ENCODE measurements at regions not wholly inside any gene's neighbourhood (a gene's known extent, or its start where the extent isn't known, plus 50 kb on each side); places are given as distances from the start of the nearest gene placed in this dataset.

DNA sequence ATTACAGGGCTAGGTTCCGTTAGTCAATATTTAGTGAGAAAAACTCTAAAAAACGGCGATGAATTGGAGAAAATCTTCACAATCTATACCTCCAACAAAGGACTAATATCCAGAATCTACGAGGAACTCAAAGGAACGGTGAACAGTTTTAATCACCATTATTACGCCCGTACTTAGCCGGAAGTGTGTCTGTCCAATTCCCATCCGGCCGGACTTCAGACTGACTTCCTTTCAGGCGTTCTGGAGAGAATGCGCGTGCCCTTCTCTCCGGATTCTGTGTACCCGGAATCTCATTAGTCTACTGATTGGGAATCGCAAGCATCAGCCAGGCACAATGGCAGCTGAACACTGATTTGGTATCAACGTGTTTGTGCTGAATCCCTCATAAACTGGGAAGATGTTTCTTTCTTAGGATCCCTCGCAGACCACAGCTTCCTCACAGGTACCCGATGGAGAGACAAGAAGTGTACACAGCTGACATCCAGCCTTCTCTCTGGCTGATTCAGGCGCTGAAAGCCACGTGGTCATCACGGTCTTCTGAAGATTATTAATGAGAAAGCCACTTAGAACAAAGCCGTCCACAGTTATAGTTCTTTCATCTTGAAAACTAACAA lies 239.9 kb downstream of the ZNF516 start:
- in situ Hi-C loops (cut with MboI; ENCODE audit: low sequenced_read_pairs) = no loop called here

DNA sequence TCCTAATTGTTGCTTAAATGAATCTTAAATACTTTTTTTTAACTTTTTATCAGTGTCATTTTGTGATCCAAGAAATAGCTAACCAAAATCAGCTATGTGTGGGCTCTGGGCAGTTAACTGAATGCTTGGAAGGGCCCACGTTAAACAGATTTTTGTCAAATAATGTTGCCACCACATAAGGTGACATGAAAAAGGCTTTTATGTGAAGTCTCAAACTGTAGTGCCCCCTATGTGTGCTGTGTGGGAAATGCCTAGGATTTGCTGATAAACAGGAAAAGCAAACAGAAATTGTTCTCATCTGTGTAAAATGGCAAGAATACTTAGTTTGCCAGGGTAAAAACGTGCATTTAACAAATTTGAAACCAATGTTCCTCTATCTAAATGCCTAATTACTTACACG lies 242.2 kb downstream of the ZNF516 start:
- in situ Hi-C loops (cut with MboI; ENCODE audit: low sequenced_read_pairs) = no loop called here

DNA sequence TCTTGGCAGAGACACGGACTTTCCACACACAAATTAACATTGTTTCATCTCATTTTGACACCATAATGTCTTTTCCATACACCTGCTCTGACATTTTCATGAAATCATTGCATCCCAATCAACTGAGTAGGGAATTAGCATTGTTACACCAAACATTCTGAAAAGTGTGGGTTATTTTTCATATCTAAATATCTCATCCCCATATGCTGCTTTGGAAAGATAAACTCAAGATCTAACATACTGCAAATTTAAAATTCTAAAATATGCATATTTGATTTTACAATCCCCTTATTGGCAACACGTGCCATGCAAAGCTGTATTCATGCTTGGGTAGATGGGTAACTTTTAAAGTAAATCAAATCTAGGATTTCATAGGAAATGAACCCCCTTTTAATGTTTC lies 242.9 kb downstream of the ZNF516 start:
- in situ Hi-C loops (cut with MboI; ENCODE audit: low sequenced_read_pairs) = no loop called here

DNA sequence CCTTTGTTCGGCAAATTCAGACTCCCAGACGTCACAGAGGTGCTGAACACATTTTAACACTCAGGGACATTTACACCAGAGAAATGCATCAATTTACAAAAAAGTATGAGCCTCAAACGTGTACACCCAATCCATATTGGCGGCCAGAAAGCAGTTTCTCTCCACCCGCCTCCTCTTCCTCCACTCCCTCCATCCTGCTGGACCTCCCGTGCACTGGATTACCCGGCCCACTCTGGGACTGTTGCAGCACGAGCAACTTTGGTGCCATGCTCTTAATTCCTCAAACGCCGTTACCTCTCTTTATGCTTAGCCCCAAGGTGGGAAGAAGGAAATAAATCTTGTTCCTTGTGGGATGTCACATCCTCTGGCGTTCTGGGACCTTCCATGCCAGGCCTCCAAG lies 243.4 kb downstream of the ZNF516 start:
- in situ Hi-C loops (cut with MboI; ENCODE audit: low sequenced_read_pairs) = no loop called here

DNA sequence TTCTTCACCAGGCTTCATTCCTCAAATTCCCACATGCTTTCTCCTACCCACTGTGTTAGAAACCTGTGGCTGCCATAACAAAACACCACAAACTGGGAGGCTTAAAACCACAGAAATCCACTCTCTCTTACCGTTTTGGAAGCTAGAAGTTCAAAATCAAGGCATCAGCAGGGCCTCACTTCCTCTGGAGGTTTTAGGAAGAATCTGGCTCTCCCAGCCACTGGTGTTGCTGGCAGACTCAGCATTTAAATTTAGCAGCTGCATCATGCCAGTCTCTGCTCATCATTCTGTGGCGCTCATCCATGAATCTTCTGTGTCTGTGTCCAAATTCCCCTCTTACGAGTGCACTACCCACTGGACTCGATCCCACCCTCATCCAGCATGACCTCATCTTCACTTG lies 248.5 kb downstream of the ZNF516 start:
- in situ Hi-C loops (cut with MboI; ENCODE audit: low sequenced_read_pairs) = no loop called here

DNA sequence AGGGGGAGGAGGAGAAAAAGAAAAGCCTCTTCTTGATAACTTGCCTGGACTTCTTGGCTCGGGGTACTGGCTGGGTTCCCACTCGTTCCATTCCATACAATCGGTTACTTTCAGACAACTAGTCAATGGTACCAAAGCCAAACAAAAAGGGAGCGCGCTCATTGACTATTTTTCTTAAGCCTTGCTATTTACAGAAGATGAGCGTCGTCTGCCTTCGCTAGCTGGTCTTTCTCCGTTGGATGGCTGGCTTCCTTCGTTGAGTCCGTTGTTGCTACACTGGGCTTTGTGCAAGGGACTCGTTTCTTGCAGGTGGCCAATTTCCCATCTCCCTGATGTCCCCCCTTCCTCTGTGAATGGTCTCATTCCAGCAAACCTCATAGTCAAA lies 260.4 kb downstream of the ZNF516 start:
- in situ Hi-C loops (cut with MboI; ENCODE audit: low sequenced_read_pairs) = no loop called here

DNA sequence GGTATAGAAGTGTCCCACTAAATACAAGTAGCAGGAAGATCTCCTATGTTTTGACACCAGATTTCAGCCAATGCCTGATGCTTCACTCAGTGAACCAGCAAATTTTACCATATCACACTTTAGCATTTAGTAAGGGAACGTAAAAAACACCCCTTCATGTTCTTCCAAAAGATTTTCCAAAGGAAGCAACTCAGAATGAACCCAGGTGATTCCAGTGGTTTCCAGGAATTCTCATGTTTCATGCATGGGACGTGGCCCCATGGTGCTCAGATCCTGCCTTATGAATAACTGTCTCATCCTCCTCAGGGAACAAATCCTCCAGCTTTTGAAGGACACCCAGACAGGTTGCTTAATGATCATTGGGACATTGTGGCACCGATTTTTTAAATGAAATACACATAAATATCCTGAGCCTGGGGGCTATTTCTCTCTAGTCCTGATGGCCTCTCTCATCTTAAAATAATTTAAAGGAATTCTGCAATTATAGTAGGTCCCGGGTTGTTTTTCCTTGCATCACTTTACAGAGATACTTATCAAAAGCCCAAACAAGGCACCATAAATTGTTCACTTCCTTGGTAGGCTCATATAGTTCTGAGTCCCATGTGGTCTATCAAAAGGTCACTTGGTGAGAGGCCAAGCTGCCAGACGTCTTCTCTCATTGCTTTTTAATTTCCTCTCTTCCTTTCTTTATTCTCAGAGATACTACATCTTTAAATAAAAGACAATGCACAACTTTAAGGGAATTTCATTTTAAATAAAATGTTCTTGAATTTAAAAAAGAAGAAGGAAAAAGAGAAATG lies 261.0 kb downstream of the ZNF516 start:
- in situ Hi-C loops (cut with MboI; ENCODE audit: low sequenced_read_pairs) = no loop called here

DNA sequence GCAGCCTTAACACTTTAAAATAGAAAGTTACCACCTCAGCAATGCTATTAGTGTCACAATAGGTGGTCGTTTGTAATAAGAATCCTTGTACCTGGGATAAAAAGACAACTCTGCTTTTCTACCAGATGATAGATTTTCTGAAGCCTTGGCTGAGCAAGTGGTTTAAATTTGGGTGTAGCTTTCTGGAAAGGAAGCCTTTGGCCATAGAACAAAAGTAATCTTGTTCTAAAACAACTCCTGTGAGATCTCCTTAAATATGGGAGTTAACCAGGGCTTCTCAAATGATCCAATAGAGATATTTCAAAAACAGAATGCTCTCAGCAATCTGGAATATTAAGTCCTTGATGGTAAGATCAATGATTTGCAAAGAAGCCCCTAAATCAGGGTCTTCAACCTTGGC lies 261.6 kb downstream of the ZNF516 start:
- in situ Hi-C loops (cut with MboI; ENCODE audit: low sequenced_read_pairs) = no loop called here

DNA sequence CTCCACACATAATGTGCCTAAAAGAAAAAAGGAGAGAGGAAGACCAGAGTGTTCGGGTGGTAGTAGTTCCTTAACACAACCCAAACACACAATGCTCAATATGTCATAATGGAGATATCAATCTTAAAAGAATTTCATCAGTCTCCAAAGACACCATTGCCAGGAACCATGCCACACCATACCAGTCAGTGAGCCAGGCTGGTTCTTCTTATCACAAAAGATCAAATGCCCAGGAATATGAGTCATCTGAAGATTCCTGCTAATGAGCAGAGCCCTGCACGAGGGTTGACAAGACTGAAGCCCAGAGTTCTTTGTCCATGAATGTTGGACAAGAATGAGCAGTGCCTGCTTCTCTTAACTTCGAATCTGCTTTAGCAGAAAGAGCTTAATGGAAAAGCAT lies 262.3 kb downstream of the ZNF516 start:
- in situ Hi-C loops (cut with MboI; ENCODE audit: low sequenced_read_pairs) = no loop called here

DNA sequence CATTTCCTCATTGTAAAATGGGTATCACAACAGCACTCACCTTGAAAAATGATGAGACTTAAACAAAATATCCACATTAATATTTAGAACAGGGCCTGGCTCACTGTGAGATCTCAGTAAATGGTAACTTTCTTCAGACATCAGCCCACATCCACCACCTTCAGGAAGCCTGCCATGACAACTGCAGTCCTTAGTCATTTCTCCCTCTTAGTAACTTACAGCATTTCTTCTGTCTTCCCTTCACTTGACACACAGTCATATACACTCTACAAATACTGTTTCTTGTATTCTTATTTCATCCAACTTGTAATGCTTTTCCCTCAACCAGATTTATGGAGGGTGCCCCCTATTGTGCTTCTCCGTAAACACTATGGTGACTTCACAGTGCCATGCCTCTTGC lies 263.0 kb downstream of the ZNF516 start:
- in situ Hi-C loops (cut with MboI; ENCODE audit: low sequenced_read_pairs) = no loop called here

DNA sequence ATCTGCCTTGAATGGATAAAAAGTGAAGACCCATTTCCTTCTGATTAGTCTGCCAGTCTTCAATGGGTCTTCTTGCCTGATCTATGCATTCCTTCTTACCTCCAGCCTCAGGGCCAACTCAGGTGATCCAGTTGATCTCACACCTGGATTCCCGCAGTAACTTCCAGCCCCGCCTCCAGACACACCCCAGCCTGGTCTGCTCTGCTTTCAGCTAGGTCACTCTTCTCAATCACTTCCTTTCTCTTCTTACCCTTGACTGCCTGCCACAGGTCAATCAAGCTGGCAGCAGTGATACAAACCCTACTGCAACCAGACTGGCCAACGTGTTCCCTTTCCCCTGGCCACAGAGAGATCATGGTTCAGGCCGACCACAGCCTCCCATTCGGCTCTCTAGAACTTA lies 263.6 kb downstream of the ZNF516 start:
- in situ Hi-C loops (cut with MboI; ENCODE audit: low sequenced_read_pairs) = no loop called here

DNA sequence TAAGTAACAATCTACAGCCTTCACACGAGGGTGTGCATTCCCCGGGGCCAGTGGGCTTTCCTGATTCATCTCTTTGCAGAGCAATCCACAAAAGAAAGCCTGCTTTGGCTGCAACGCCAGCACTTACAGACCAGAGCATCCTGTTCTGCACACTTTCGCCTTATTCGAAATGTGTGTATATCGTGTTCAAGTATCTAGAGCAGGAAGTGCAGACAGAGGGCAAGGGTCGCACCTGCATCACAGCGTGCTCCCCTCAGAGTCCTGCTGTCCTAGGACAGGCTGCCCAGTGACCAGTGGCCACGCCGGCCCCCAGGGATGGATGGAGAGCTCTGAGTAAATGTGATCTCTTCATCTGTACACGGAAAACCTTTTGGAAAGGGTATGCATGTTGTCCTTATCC lies 264.3 kb downstream of the ZNF516 start:
- in situ Hi-C loops (cut with MboI; ENCODE audit: low sequenced_read_pairs) = no loop called here

DNA sequence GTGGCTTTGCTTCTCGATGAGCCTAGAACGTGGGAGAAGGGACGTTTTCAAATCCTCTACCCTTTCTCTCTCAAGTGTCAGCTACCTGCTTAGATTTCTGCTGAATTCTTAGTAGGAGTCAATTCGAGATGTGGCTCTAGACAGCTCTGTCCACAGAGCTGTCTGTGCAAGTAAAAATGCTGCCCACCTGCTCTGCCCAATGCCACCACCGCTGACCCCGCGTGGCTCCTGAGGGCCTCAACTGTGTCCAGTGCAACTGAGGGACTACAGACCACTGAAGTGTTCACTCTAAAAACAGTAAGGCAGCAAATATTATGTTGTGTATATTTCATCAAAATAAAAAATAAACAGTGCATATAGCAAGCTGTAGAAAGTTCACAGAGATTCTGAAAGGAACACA lies 266.3 kb downstream of the ZNF516 start:
- in situ Hi-C loops (cut with MboI; ENCODE audit: low sequenced_read_pairs) = no loop called here

DNA sequence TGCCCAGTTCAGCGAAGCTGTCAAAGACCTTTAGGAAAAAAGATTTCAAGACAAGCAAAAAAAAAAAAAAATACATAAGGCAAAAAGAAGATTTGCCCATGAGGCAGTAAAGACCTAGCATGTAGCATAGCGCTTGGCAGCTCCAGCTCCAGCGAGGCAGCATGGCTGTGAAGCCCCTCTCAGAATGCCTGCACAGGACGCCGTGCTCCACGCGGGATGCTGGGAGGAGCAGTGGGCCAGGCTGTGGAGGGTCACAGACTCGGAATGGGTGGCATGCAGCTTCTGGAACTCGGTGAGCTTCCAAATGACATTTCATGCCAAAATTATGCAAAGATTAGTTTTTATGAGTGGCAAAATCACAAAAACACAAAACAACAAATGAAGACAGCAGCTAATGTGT lies 267.3 kb downstream of the ZNF516 start:
- in situ Hi-C loops (cut with MboI; ENCODE audit: low sequenced_read_pairs) = no loop called here

DNA sequence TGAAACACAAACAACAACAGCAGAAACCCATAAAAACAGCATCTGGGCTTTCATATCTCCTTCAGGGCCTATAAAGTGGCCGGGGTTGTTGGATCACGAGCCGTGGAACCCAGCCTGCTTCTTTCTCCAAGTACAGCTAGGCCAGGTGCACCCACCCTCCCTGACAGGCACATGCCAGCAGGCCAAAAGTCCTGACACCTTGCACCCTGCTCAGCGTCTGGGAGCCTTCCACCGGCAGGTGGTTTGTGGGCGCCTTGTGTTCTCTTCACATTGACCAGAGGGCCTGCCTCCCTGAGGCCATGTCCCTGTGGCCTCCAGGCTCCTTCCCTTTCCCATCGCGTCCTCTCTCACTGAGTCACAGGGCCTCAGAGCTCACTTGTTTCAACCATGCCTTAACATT lies 271.6 kb downstream of the ZNF516 start:
- in situ Hi-C loops (cut with MboI; ENCODE audit: low sequenced_read_pairs) = no loop called here

DNA sequence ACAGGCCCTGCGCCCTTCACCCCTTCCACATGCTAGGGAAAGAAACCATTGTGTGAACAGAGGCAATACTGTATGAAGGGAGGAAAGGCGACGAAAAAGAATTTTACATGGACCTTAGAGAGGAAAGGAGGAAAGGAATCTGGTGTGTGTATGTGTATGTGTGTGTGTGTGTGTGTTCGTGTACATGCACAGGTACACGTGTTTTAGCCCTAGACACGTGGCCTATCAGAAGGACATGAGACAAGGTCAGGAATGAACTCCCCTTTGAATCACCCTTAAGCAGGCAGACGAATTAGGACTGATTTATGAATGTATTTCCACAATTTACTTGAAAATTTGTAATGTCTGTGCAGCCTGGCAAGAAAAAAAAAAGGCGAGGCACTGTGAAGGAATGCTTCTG lies 276.0 kb downstream of the ZNF516 start:
- in situ Hi-C loops (cut with MboI; ENCODE audit: low sequenced_read_pairs) = no loop called here

DNA sequence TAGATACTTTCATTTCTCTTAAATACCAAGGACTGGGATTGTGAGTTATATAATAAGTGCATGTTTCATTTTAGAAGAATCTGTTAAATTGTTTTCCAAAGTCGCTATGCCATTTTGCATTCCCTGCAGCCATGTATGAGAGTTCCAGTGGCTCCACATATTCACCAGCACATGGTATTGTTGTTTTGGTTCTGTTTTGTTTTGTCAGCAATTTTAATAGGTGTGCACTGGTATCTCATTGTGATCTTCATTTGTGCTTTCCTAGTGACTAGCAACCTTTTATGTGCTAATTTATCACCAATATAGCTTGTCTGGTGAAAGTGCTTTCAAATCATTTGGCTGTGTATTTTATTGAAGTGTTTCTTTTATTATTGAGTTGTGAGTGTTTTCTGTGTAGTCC lies 278.9 kb downstream of the ZNF516 start:
- in situ Hi-C loops (cut with MboI; ENCODE audit: low sequenced_read_pairs) = no loop called here

DNA sequence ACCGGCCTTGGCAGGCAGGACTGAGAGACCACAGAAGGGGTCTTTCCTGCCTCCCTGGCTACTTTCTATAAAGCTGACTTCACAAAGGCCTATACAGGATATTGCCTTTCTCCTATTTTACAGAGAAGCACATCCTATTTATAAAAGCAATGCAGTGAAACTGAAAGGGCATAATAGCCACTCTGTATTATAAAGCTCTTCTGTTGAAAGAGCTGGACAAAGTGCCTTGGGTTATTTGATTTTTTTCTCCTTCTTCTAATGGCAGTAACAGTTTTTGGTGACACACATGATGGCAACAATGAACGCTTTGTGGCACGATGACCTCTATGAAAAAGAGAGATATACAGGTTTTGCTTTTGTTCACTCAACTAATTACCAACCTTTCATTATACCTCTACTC lies 281.1 kb downstream of the ZNF516 start:
- in situ Hi-C loops (cut with MboI; ENCODE audit: low sequenced_read_pairs) = no loop called here

DNA sequence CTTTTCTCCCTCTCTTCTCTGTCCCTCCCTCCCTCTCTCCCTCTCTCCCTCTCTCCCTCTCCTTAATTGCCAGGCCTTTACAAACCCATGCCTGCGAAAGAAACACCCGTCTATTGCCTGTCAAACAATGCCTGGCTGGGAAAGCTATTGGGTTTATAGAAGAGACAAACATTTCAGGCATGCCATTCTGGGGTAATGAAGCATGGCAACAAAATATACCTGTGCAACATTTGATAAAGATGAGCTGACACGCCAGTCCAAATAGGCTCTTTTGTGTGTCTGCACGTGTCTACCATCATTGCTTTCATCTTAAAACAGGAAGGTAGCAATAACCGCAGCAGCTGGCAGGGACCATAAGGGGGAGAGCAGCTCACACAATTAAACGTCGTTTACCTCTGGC lies 282.1 kb downstream of the ZNF516 start:
- in situ Hi-C loops (cut with MboI; ENCODE audit: low sequenced_read_pairs) = no loop called here

DNA sequence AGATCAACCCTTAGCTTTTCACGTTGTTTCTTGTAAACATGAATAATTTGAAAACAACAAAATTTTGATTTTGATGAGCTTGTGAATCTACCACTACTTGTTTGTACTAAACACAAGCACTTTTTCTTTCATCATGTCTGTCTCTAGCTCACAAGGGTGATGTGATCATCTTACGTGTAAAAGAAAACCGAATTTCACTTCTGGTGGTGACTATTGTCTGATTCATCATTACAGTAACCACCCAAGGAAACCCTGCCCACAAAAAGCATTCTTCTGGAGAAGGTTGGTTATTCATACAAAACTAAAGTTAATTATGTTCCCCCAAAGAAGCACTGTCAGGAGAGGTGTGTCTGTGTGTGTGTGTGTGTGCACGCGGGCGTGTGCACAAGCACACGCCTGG lies 285.4 kb downstream of the ZNF516 start:
- in situ Hi-C loops (cut with MboI; ENCODE audit: low sequenced_read_pairs) = no loop called here

DNA sequence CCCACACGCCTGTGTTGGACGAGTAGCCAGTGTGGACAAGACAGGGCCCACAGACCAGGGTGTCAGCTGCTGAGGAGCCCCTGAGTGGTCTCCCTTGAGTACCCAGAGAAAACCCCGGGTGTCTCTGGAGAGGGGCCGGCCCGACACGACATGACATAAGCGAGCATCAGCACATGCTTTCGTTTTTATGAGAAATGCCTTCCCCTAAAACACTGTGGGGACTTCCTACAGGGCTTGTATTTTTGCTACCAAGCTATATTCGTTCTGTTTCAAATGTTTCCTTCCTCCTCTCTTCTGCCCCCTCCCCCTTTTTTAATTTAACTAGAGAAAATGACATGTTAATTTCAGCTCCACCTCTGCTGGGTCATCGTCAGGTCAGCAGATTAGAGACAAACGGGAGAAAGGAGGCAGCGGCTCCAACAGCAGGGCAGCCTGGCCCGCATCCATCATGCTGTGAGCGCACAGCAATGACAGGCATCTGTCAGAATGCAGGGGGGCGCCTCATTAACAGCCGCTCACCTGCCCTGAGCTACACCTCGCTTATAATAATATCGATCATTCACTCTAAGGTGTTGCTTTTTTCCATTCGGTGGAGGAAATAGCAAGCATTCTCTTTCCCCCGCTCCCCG lies 286.2 kb downstream of the ZNF516 start:
- in situ Hi-C loops (cut with MboI; ENCODE audit: low sequenced_read_pairs) = no loop called here

DNA sequence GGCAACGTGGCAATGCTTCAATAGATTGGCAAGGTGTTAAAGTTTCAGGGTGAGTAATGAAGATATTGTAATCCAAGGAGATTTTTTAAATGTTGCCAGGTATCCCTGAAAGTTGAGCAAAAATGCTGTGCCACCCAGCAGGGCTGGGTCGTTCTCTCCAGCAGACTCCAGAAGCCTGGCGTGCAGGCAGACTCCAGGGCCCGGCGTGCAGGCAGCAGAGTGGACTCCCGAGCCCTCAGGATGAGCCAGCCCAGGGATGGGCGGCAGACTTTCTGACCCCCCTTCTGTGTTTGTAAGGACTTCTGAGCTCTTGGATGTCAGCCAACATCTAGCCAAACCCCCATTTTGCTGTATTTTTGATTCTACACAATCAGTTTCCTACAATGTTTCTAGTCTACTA lies 289.1 kb downstream of the ZNF516 start:
- in situ Hi-C loops (cut with MboI; ENCODE audit: low sequenced_read_pairs) = no loop called here
